ENCODE measurements at regions not wholly inside any gene's neighbourhood (a gene's known extent, or its start where the extent isn't known, plus 50 kb on each side); places are given as distances from the start of the nearest gene placed in this dataset.

DNA sequence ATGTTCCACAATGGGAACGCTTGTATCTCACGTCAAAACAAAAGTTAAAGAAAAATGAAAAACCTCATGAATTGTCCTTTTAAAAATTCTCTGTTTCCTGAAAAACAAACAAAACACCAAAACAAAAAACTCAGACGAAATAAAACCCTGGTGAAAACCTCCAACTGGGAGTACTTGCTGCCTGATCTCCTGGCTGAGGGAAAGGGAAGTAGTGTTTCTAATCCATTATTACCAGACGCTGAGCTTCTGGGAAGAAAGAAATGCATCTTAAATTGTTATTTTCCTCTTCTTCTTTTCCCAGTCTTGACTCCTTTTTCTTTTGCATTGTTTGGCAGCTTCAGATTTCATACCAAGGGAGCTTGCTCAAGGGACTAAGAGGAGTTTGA is 243.2 kb upstream of the RGMA start:
- Histone ChIP-seq H2AK9ac (replicated peaks; ENCODE audit: low read depth, low read length, poor library complexity) (no peak overlapping the region), H2BK5ac (ENCODE audit: low read depth, low read length, poor library complexity, severe bottlenecking) (no peak overlapping the region), H2AFZ (replicated peaks; ENCODE audit: low read length, poor library complexity) (no peak overlapping the region), H3K14ac (replicated peaks; ENCODE audit: low read depth, low read length) (no peak overlapping the region), H3K9me3 (ENCODE audit: control insufficient read depth, insufficient read depth, low read length) (peaks cover 20% of the 10 kb centered on the region), H4K5ac (ENCODE audit: low read depth, low read length) (no peak overlapping the region), H3K23ac (ENCODE audit: low read depth, low read length) (no peak overlapping the region), H4K20me1 (ENCODE audit: insufficient read depth, low read length) (no peaks in the 10 kb centered on the region), H3K4ac (ENCODE audit: low read depth, low read length) (no peak overlapping the region), H3K9me1 (ENCODE audit: insufficient read depth, low read length) (no peaks in the 10 kb centered on the region), H2BK120ac (ENCODE audit: low read depth, low read length) (no peak overlapping the region), H3K79me1 (ENCODE audit: low read depth in 1 of 2, low read length in 2 of 2) (no peaks in the 10 kb centered on the region), H3K56ac (ENCODE audit: extremely low read depth, insufficient read depth, low read length) (no peak overlapping the region), H4K91ac (ENCODE audit: insufficient read depth, low read depth, low read length) (no peak overlapping the region), H3K4me2 (ENCODE audit: low read depth, low read length) (no peak overlapping the region), H2AK5ac (ENCODE audit: low read depth, low read length) (no peak overlapping the region), H3K4me3 (ENCODE audit: insufficient read depth, low read depth, low read length) (no peak overlapping the region), H2BK15ac (ENCODE audit: low read depth, low read length) (no peak overlapping the region), H3K27ac (ENCODE audit: insufficient read depth, low read length) (no peak overlapping the region), H3K18ac (ENCODE audit: low read depth, low read length) (no peak overlapping the region), H3K9ac (ENCODE audit: low read depth, low read length) (no peak overlapping the region), H3K4me1 (ENCODE audit: control insufficient read depth, insufficient read depth, low read length) (no peaks in the 10 kb centered on the region), H3K27me3 (ENCODE audit: control insufficient read depth, insufficient read depth, low read length) (no peaks in the 10 kb centered on the region), H2BK20ac (ENCODE audit: low read depth, low read length) (no peak overlapping the region), H4K8ac (ENCODE audit: low read depth in 2 of 2, low read length in 2 of 2) (no peak overlapping the region), H3K36me3 (ENCODE audit: control insufficient read depth, insufficient read depth, low read length) (no peaks in the 10 kb centered on the region)
- in situ Hi-C loops (cut with MboI; ENCODE audit: low sequenced_read_pairs), result no loop called here
- dilution Hi-C loops (cut with HindIII; ENCODE audit: low sequenced_read_pairs, unreplicated experiment), result no loop called here
- intact Hi-C loops (cut with micrococcal nuclease), result no loop called here
- ChIA-PET CTCF (no interaction called here), POLR2A (ENCODE audit: unreplicated experiment) (no interaction called here)
- no CpG with 5 or more reads among the region's 4 CpGs for WGBS, 2 experiments (ENCODE audit: extremely low coverage in 2 of 2, insufficient read length in 1 of 2)
- ATAC-seq (ENCODE audit: low read depth), result no peak
- no TSS peak for BruUV-seq (replicated peaks)
- TF ChIP-seq FOS (IDR thresholded peaks at IDR 0.05; ENCODE audit: low read depth, low read length), result no peak
- no peak for DNase-seq
